HepG2 (cell line): ENCODE measurements at regions not wholly inside any gene's neighbourhood (a gene's known extent, or its start where the extent isn't known, plus 50 kb on each side); places are given as distances from the start of the nearest gene placed in this dataset.

Experiments used
- ELF4 ChIP-seq: sonication (generic); formaldehyde crosslinking; IDR thresholded peaks from 2 replicates; pipeline ENCODE4 v1.5.0; 2020; ENCODE audit warnings: missing genetic modification reagents, mild to moderate bottlenecking, moderate library complexity, borderline replicate concordance
- POLR2A ChIP-seq, 2 experiments: IDR thresholded peaks; 2 replicates each; pipeline ENCODE4 v1.6.1; 2011; ENCODE audit warnings: low read depth in 2 of 2, low read length in 2 of 2, mild to moderate bottlenecking in 1 of 2, moderate library complexity in 1 of 2; ENCODE audit not compliant: insufficient read depth in 1 of 2
- TBP ChIP-seq: sonication (generic); formaldehyde crosslinking; IDR thresholded peaks from 2 replicates; pipeline ENCODE4 v1.5.0; 2020; ENCODE audit warnings: missing genetic modification reagents

- TF ChIP-seq ELF4 (CRISPR knock-in tag) (no peak), POLR2A (IDR thresholded peaks at IDR 0.05; ENCODE audit: insufficient read depth in 1 of 2, low read depth in 2 of 2, low read length in 2 of 2) (no peak), TBP (CRISPR knock-in tag) (no peak)
These were observed 142.7 kb upstream of the CDH4 start for GRCh38 chr20:61109221-61109805.
